GM12878 (cell line): ENCODE measurements at regions not wholly inside any gene's neighbourhood (a gene's known extent, or its start where the extent isn't known, plus 50 kb on each side); places are given as distances from the start of the nearest gene placed in this dataset.

ENCODE experiments used
- ATAC-seq: fragments of 200-7000 bp; cut with Tn5 transposase; 3 replicates; pipeline ENCODE4 v1.9.1; 2020; ENCODE audit warnings: mild to moderate bottlenecking, moderate library complexity
- BruUV-seq: library from RNA; stranded (reverse); fragments of 400-500 nt; replicated peaks from 2 replicates; lab custom pipeline; 2021; lab: Mats Ljungman, UMichigan
- CTCF ChIA-PET: fragments of 300-600 bp; sonication (Branson Sonifier 250); formaldehyde crosslinking; extraction: SDS; loops from one replicate; lab custom pipeline; 2021; ENCODE audit warnings: inconsistent platforms; lab: Yijun Ruan, JAX
- POLR2A ChIA-PET: fragments of 350-600 bp; formaldehyde crosslinking; extraction: SDS; loops from one replicate; lab custom pipeline; 2021; ENCODE audit warnings: inconsistent platforms; lab: Charles Lee
- RAD21 ChIA-PET: fragments of 300-600 bp; sonication (Branson Sonifier 250); formaldehyde crosslinking; loops from one replicate; lab custom pipeline; 2023; ENCODE audit warnings: antibody characterized with exemption; ENCODE audit not compliant: unreplicated experiment; lab: Charles Lee
- SMC1A ChIA-PET: fragments of 300-600 bp; sonication (Branson Sonifier 250); formaldehyde crosslinking; loops from one replicate; lab custom pipeline; 2023; ENCODE audit not compliant: unreplicated experiment, uncharacterized antibody; lab: Charles Lee
- DNase-seq: peaks from one replicate; pipeline ENCODE4 v3.0.0-alpha.2; 2011; ENCODE audit warnings: low read depth, low spot score
- FAIRE-seq: peaks from 3 replicates; lab custom pipeline; 2011; peaks lifted over from hg19 to GRCh38; lab: Jason Lieb, UNC
- H2AFZ ChIP-seq: 2 replicates; pipeline ENCODE4 v1.6.0; 2011; ENCODE audit warnings: low read depth, low read length, control low read depth; ENCODE audit not compliant: control insufficient read depth
- H3K27ac ChIP-seq: 2 replicates; pipeline ENCODE4 v1.5.1; 2011; ENCODE audit warnings: control low read depth; ENCODE audit not compliant: control insufficient read depth, insufficient read depth
- H3K27me3 ChIP-seq, 2 experiments: replicated peaks in 1 of 2; 2 replicates each; pipeline versions ENCODE4 v1.6.0 to v1.6.1; 2011; ENCODE audit warnings: low read length in 1 of 2; ENCODE audit not compliant: control insufficient read depth in 2 of 2, insufficient read depth in 2 of 2
- H3K36me3 ChIP-seq, 2 experiments: 2 replicates each; pipeline ENCODE4 v1.5.1; 2011; ENCODE audit warnings: low read length in 1 of 2; ENCODE audit not compliant: control insufficient read depth in 2 of 2, insufficient read depth in 2 of 2
- H3K4me1 ChIP-seq: 2 replicates; pipeline ENCODE4 v1.6.1; 2011; ENCODE audit warnings: mild to moderate bottlenecking, low read length, moderate library complexity, mixed read lengths; ENCODE audit not compliant: control insufficient read depth, insufficient read depth
- H3K4me2 ChIP-seq: 2 replicates; pipeline ENCODE4 v1.6.0; 2011; ENCODE audit warnings: control low read depth; ENCODE audit not compliant: control insufficient read depth, insufficient read depth
- H3K4me3 ChIP-seq: fragments of 200-600 bp; sonication (generic); 2 replicates; pipeline ENCODE4 v1.5.1; 2016
- H3K79me2 ChIP-seq: 2 replicates; pipeline ENCODE4 v1.6.0; 2011; ENCODE audit warnings: low read length; ENCODE audit not compliant: control insufficient read depth, insufficient read depth
- H3K9ac ChIP-seq: 2 replicates; pipeline ENCODE4 v1.8.0; 2011; ENCODE audit warnings: low read length, control low read depth, mixed read lengths; ENCODE audit not compliant: control insufficient read depth, insufficient read depth
- H3K9me3 ChIP-seq: replicated peaks from 3 replicates; pipeline ENCODE4 v1.5.1; 2011; ENCODE audit warnings: mild to moderate bottlenecking, low read length; ENCODE audit not compliant: control insufficient read depth, insufficient read depth
- H4K20me1 ChIP-seq: 2 replicates; pipeline ENCODE4 v1.6.0; 2011; ENCODE audit not compliant: control insufficient read depth, insufficient read depth
- ATF7 ChIP-seq: fragments of 450-650 bp; IDR thresholded peaks from 2 replicates; pipeline ENCODE4 v1.6.1; 2016; ENCODE audit warnings: low read depth, mild to moderate bottlenecking
- BCLAF1 ChIP-seq: fragments of 450-650 bp; IDR thresholded peaks from 2 replicates; pipeline ENCODE4 v1.6.1; 2017; ENCODE audit warnings: antibody characterized with exemption, mild to moderate bottlenecking, moderate library complexity
- BRCA1 ChIP-seq: IDR thresholded peaks from 2 replicates; pipeline ENCODE4 v1.6.1; 2011; ENCODE audit warnings: low read depth, low read length, improper control_type of control experiment
- CBX5 ChIP-seq: sonication (generic); IDR thresholded peaks from 2 replicates; pipeline ENCODE4 v1.6.1; 2016; ENCODE audit warnings: low read depth, moderate library complexity, mild to moderate bottlenecking, inconsistent platforms
- CHD4 ChIP-seq: fragments of 200-600 bp; sonication (generic); IDR thresholded peaks from 2 replicates; pipeline ENCODE4 v1.6.1; 2016; ENCODE audit warnings: mild to moderate bottlenecking
- KLF5 ChIP-seq: fragments of 450-650 bp; IDR thresholded peaks from 2 replicates; pipeline ENCODE4 v1.6.1; 2014; ENCODE audit warnings: mild to moderate bottlenecking; ENCODE audit not compliant: partially characterized antibody
- LARP7 ChIP-seq: fragments of 450-650 bp; IDR thresholded peaks from 2 replicates; pipeline ENCODE4 v1.6.1; 2017; ENCODE audit warnings: mild to moderate bottlenecking
- MEF2B ChIP-seq: fragments of 450-650 bp; IDR thresholded peaks from 2 replicates; pipeline ENCODE4 v1.6.1; 2018; ENCODE audit warnings: mild to moderate bottlenecking, moderate library complexity; ENCODE audit not compliant: partially characterized antibody, poor library complexity, severe bottlenecking
- NFYA ChIP-seq: IDR thresholded peaks from 2 replicates; pipeline ENCODE4 v1.6.1; 2011; ENCODE audit warnings: low read depth, mild to moderate bottlenecking, low read length, improper control_type of control experiment, borderline replicate concordance
- POLR2A ChIP-seq: IDR thresholded peaks from 2 replicates; pipeline ENCODE4 v1.6.1; 2011; ENCODE audit warnings: low read depth, mild to moderate bottlenecking, low read length
- SP1 ChIP-seq: IDR thresholded peaks from one replicate; pipeline ENCODE4 v1.6.1; 2011; ENCODE audit warnings: low read depth, low read length
- TARDBP ChIP-seq: IDR thresholded peaks from 2 replicates; pipeline ENCODE4 v1.6.1; 2016; ENCODE audit warnings: borderline replicate concordance
- ZNF622 ChIP-seq: fragments of 450-650 bp; IDR thresholded peaks from 2 replicates; pipeline ENCODE4 v1.6.1; 2017; ENCODE audit warnings: mild to moderate bottlenecking, inconsistent platforms
- WGBS: methylation state at CpG from one replicate; pipeline ENCODE4 v1.1.6; 2016; ENCODE audit warnings: low lambda C conversion rate; ENCODE audit not compliant: insufficient replicate concordance, insufficient coverage; ENCODE audit errors: missing lambda C conversion rate; 5-methylcytosine and 5-hydroxymethylcytosine counted together
- in situ Hi-C: fragments of 300-500 bp; cut with MboI; formaldehyde crosslinking; loops from 9 replicates; pipeline ENCODE4 v1.14.3; 2018; ENCODE audit warnings: mixed read lengths
- intact Hi-C: fragments of 100-400 bp; cut with micrococcal nuclease; formaldehyde crosslinking; loops from one replicate; pipeline ENCODE4 v1.14.2; 2022; ENCODE audit not compliant: unreplicated experiment
- TF ChIP-seq, protein P1 (sequence below): fragments of 150-350 bp; IDR thresholded peaks from 2 replicates; pipeline ENCODE4 v1.6.1; 2014; ENCODE audit warnings: mild to moderate bottlenecking, low read depth, low read length
- TF ChIP-seq, protein P2 (sequence below): IDR thresholded peaks from 2 replicates; pipeline ENCODE4 v1.6.1; 2011; ENCODE audit warnings: mild to moderate bottlenecking, low read depth, low read length, moderate library complexity; ENCODE audit not compliant: insufficient replicate concordance

GRCh38 chr7:94149789-94150545 is 145.8 kb upstream of the BET1 start:
- Histone ChIP-seq H2AFZ (no peak overlapping the region), H3K27me3 (no peaks in the 10 kb centered on the region), H3K79me2 (no peaks in the 10 kb centered on the region), H4K20me1 (no peaks in the 10 kb centered on the region), H3K4me2 (no peak overlapping the region), H3K4me1 (no peaks in the 10 kb centered on the region), H3K9me3 (no peaks in the 10 kb centered on the region), H3K36me3 (no peaks in the 10 kb centered on the region), H3K4me3 (no peak overlapping the region), H3K27ac (no peak overlapping the region), H3K9ac (no peak overlapping the region)
- ChIA-PET RAD21 (no interaction called here), CTCF (no interaction called here), POLR2A (no interaction called here), SMC1A (interaction anchor here (1.2 to 3.6 kb wide), 3 partner anchors 17 to 90 kb away, joined by 3 to 13 read pairs (median 5); no protein-coding TSS in a partner anchor)
- 24% methylated on average over 5 of the region's 5 CpGs for WGBS
- DNase-seq (no peak), FAIRE-seq (no peak), ATAC-seq (no peak)
- in situ Hi-C loops = no loop called here
- BruUV-seq = no TSS peak
- intact Hi-C loops = no loop called here
- TF ChIP-seq BCLAF1 = no peak
- TF ChIP-seq LARP7 = no peak
- TF ChIP-seq SP1 = no peak
- TF ChIP-seq ATF7 = no peak
- TF ChIP-seq ZNF622 = no peak
- no peak for TF ChIP-seq POLR2A
- TF ChIP-seq CHD4 = no peak
- no peak for TF ChIP-seq CBX5
- TF ChIP-seq, protein P1, sequence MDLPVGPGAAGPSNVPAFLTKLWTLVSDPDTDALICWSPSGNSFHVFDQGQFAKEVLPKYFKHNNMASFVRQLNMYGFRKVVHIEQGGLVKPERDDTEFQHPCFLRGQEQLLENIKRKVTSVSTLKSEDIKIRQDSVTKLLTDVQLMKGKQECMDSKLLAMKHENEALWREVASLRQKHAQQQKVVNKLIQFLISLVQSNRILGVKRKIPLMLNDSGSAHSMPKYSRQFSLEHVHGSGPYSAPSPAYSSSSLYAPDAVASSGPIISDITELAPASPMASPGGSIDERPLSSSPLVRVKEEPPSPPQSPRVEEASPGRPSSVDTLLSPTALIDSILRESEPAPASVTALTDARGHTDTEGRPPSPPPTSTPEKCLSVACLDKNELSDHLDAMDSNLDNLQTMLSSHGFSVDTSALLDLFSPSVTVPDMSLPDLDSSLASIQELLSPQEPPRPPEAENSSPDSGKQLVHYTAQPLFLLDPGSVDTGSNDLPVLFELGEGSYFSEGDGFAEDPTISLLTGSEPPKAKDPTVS = no peak
- no peak for TF ChIP-seq TARDBP
- TF ChIP-seq KLF5 = no peak
- no peak for TF ChIP-seq NFYA
- TF ChIP-seq BRCA1 = no peak
- TF ChIP-seq, protein P2, sequence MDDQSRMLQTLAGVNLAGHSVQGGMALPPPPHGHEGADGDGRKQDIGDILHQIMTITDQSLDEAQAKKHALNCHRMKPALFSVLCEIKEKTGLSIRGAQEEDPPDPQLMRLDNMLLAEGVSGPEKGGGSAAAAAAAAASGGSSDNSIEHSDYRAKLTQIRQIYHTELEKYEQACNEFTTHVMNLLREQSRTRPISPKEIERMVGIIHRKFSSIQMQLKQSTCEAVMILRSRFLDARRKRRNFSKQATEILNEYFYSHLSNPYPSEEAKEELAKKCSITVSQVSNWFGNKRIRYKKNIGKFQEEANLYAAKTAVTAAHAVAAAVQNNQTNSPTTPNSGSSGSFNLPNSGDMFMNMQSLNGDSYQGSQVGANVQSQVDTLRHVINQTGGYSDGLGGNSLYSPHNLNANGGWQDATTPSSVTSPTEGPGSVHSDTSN = no peak
- TF ChIP-seq MEF2B = no peak
